WTC11 (cell line): ENCODE measurements at regions not wholly inside any gene's neighbourhood (a gene's known extent, or its start where the extent isn't known, plus 50 kb on each side); places are given as distances from the start of the nearest gene placed in this dataset.

ENCODE experiments used
- ZBTB21 ChIP-seq: sonication (generic); formaldehyde crosslinking; IDR thresholded peaks from 2 replicates; pipeline ENCODE4 v1.8.1; 2023; ENCODE audit warnings: mild to moderate bottlenecking, missing genetic modification reagents, borderline replicate concordance
- TF ChIP-seq, protein P1 (sequence below): fragments of 200-600 bp; IDR thresholded peaks from 2 replicates; pipeline ENCODE4 v1.8.0; 2022; ENCODE audit warnings: antibody characterized with exemption

DNA sequence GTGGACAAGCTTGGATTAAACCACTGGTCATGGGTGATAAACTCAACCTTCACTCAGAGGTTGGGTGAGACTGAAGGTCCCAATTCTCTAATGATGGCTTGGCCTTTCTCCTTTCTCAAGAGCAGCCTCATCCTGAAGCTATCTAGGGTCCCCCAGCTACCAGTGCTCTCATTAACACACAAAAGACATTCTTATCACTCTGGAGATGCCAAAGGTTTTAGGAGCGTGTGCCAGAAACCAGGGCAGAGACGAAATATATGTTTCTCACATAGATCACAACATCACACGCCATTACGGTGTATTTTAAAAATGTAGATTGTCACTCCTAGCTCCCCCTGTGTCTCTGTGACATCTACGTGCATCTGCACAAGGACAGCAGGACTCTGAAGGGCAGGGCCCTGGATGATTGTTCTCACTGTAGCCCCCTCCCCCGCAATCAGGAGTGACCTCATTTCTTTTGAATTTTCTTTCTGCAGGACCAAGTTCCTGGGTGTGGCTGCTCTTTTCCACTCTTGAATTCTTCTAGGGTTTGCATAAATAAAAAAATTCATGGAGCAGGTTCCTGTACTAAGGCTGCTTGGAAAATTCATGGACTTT is 311.3 kb downstream of the GADD45G start:
- TF ChIP-seq ZBTB21 (CRISPR knock-in tag): no peak
- TF ChIP-seq, protein P1, sequence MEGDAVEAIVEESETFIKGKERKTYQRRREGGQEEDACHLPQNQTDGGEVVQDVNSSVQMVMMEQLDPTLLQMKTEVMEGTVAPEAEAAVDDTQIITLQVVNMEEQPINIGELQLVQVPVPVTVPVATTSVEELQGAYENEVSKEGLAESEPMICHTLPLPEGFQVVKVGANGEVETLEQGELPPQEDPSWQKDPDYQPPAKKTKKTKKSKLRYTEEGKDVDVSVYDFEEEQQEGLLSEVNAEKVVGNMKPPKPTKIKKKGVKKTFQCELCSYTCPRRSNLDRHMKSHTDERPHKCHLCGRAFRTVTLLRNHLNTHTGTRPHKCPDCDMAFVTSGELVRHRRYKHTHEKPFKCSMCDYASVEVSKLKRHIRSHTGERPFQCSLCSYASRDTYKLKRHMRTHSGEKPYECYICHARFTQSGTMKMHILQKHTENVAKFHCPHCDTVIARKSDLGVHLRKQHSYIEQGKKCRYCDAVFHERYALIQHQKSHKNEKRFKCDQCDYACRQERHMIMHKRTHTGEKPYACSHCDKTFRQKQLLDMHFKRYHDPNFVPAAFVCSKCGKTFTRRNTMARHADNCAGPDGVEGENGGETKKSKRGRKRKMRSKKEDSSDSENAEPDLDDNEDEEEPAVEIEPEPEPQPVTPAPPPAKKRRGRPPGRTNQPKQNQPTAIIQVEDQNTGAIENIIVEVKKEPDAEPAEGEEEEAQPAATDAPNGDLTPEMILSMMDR: no peak
